Activated naive CD8-positive, alpha-beta T cell treated with anti-CD3 and anti-CD28 coated beads, Interleukin-2, amount 50 U/mL, for 24 hours (primary cell): ENCODE measurements at regions not wholly inside any gene's neighbourhood (a gene's known extent, or its start where the extent isn't known, plus 50 kb on each side); places are given as distances from the start of the nearest gene placed in this dataset.
A peak's percentile ranks its signal among the peaks of the same experiment; 100 is the strongest.
"Not testable (repeated sequence)": the region's sequence is repeated elsewhere in the genome, so short reads cannot be mapped to it uniquely, and the experiment has no call there.

Experiments
- ATAC-seq: fragments of 150-1000 bp; cut with Tn5 transposase; one replicate; pipeline ENCODE4 v1.10.0; 2021
- DNase-seq: peaks from one replicate; pipeline ENCODE4 v3.0.0; 2021
- H3K27ac Mint-ChIP-seq: one replicate; pipeline ENCODE4 v1.8.0; 2021; ENCODE audit warnings: mild to moderate bottlenecking, mixed read lengths
- H3K27me3 Mint-ChIP-seq: one replicate; pipeline ENCODE4 v1.8.0; 2021; ENCODE audit warnings: mixed read lengths
- H3K36me3 Mint-ChIP-seq: one replicate; pipeline ENCODE4 v1.8.0; 2021; ENCODE audit warnings: low read depth, mixed read lengths
- H3K4me1 Mint-ChIP-seq: one replicate; pipeline ENCODE4 v1.8.0; 2021; ENCODE audit warnings: mixed read lengths
- H3K4me3 Mint-ChIP-seq: one replicate; pipeline ENCODE4 v1.8.0; 2021; ENCODE audit warnings: mild to moderate bottlenecking, moderate library complexity, mixed read lengths
- H3K9me3 Mint-ChIP-seq: one replicate; pipeline ENCODE4 v1.8.0; 2021; ENCODE audit warnings: mixed read lengths

GRCh38 chr5:153212471-153212870 lies 278.0 kb upstream of the GRIA1 start:
- peaks cover 22% of the 10 kb centered on the region for H3K9me3 Mint-ChIP-seq
- no peak for ATAC-seq
- H3K27ac Mint-ChIP-seq = no peak overlapping the region
- no peaks in the 10 kb centered on the region for H3K4me1 Mint-ChIP-seq
- DNase-seq = no peak
- H3K4me3 Mint-ChIP-seq = no peak overlapping the region
- no peaks in the 10 kb centered on the region for H3K27me3 Mint-ChIP-seq
- H3K36me3 Mint-ChIP-seq = no peaks in the 10 kb centered on the region

DNA sequence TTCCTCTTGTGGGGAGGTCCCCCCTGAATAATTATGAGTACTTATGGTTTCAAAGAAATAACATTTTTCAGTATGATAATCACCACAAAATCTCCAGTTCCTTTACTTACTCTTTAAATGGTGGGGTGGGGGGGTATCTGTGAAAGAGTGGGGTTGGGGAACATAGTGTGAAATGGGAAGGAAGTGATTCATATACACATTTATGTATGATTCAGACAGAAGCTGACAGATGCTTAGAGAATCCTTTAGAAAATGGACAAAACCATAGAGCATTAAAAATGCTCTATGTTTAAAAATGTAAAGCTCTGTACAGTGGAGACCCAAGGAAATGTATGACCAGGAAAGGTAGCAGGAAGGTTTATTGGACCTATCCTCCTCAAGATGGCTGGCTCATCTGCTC lies 267.5 kb upstream of the GRIA1 start:
- Mint-ChIP-seq H3K9me3 (peaks cover 24% of the 10 kb centered on the region), H3K4me1 (no peaks in the 10 kb centered on the region), H3K36me3 (no peaks in the 10 kb centered on the region), H3K27me3 (no peaks in the 10 kb centered on the region), H3K27ac (no peak overlapping the region), H3K4me3 (no peak overlapping the region)
- no peak for DNase-seq
- no peak for ATAC-seq

GRCh38 chr5:153223376-153223775 lies 267.1 kb upstream of the GRIA1 start:
- no peaks in the 10 kb centered on the region for H3K36me3 Mint-ChIP-seq
- H3K27ac Mint-ChIP-seq = no peak overlapping the region
- peaks cover 20% of the 10 kb centered on the region for H3K9me3 Mint-ChIP-seq
- no peak for ATAC-seq
- no peaks in the 10 kb centered on the region for H3K4me1 Mint-ChIP-seq
- H3K27me3 Mint-ChIP-seq = no peaks in the 10 kb centered on the region
- no peak for DNase-seq
- no peak overlapping the region for H3K4me3 Mint-ChIP-seq

GRCh38 chr5:153224651-153225050 lies 265.8 kb upstream of the GRIA1 start:
- Mint-ChIP-seq H3K27me3 (no peaks in the 10 kb centered on the region), H3K9me3 (peaks cover 22% of the 10 kb centered on the region), H3K4me3 (no peak overlapping the region), H3K4me1 (no peaks in the 10 kb centered on the region), H3K36me3 (no peaks in the 10 kb centered on the region), H3K27ac (no peak overlapping the region)
- ATAC-seq (no peak), DNase-seq (no peak)

DNA sequence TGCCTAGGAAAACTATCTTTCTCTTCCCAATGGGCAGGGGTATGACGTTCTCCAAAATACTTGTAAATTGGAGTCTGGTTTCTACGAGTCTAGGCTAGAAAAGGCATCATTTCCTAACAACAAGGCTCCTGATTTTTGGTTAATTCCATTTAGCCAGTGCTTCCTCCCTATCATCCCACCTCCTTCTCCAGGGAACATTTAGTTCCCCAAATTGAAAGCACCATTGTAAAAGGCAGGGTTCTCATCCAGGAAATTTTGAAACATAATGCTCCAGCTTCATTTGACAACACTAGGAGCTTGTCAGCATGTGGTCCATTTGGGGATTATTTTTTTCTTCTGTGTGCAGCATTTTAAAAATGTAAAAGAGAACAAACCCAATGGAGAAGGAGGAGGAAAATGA lies 256.5 kb upstream of the GRIA1 start:
- DNase-seq (no peak), ATAC-seq (no peak)
- Mint-ChIP-seq H3K27me3 (no peaks in the 10 kb centered on the region), H3K9me3 (peaks cover 17% of the 10 kb centered on the region), H3K27ac (no peak overlapping the region), H3K36me3 (no peaks in the 10 kb centered on the region), H3K4me1 (no peaks in the 10 kb centered on the region), H3K4me3 (no peak overlapping the region)

DNA sequence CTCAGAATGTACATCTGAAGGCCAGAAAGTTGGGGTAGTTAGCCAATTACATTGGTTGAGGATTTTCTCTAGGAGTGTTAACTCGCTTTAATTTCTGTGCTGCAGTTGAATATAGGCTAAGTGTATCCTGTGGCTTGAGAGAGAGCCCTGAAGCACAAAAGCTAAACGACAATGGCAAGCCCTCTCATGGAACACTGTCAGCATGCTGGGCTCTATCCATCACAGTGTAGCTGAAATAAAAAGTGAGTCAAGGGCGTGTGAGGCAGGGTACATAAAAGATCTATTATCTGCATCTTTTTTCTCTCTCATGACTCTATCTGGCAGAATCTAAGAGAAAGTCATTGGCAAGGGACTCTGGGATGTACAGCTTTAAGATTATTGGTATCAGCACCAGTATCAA lies 254.2 kb upstream of the GRIA1 start:
- H3K9me3 Mint-ChIP-seq = peaks cover 9% of the 10 kb centered on the region
- no peaks in the 10 kb centered on the region for H3K4me1 Mint-ChIP-seq
- H3K27me3 Mint-ChIP-seq = no peaks in the 10 kb centered on the region
- no peak for ATAC-seq
- H3K4me3 Mint-ChIP-seq = no peak overlapping the region
- H3K36me3 Mint-ChIP-seq = no peaks in the 10 kb centered on the region
- no peak overlapping the region for H3K27ac Mint-ChIP-seq
- no peak for DNase-seq

DNA sequence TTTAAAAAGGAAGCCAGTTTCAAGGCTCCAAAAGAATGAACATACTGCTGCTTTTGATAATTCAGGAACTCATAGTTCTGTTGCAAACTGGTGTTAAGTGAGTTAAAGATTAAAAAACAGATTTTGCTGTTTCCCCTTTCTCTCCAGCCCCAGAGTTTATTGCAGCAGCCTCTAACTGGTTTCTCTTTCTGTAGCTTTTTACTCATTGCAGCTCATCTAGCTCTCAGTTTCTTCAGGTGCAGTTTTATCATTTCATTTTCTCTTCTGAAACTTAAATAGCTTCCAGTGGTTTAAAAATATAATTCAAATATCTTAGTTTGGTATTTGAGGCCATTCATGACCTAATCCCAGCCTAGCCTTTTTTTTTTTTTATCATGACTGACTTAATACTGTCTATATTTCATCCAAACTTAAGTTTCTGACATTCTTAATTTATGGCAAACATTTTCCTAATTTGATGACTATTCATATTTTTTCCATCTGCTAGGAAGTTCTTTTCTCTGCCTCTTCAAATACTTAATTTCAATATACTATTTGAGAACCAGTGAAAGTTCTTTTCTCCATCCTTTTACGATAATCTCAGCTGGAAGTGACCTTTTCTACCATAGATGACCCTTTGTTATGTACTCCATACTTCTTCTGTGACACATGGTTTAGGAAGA lies 252.7 kb upstream of the GRIA1 start:
- Mint-ChIP-seq H3K9me3 (peaks cover 9% of the 10 kb centered on the region), H3K27me3 (no peaks in the 10 kb centered on the region), H3K4me3 (no peak overlapping the region), H3K36me3 (no peaks in the 10 kb centered on the region), H3K4me1 (no peaks in the 10 kb centered on the region), H3K27ac (no peak overlapping the region)
- ATAC-seq (no peak), DNase-seq (no peak)

DNA sequence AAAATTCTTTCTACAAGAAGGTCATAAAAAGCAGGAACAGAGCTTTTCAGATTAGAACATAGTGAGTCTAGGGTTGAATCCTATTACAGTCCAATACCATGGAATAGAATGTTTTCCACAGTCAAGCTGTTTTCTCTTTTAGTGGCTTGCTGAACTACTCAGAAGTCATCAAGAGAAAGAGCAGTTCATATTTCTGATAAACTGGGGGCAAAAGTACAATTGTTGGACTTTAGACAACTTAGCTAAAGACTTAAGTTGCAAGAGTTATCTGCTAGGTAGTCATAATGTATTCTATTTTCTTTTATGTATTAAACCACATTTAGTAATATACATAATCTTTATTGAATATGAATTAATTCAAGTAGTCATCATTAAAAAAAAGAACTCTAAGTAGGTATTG lies 233.1 kb upstream of the GRIA1 start:
- Mint-ChIP-seq H3K27me3 (no peaks in the 10 kb centered on the region), H3K36me3 (no peaks in the 10 kb centered on the region), H3K4me3 (no peak overlapping the region), H3K4me1 (no peaks in the 10 kb centered on the region), H3K9me3 (peaks cover 5% of the 10 kb centered on the region), H3K27ac (no peak overlapping the region)
- DNase-seq (no peak), ATAC-seq (no peak)

DNA sequence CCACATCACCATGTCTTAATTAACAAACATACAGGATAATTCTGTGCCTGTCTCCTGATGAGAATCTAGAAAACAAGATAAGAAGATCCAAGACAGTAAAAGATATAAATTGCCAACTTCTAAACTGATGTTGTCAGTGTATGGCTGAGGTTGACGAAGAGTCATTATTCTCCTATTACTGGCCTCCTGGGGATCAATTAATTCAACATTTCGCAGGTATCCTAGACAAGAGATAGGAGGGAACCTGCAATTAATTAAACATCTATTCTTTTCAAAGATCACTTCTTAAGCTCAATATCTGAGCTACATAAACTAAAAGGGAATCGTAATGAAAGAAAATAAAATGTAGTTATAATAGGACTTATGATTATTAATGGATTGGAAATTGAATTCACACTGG lies 232.0 kb upstream of the GRIA1 start:
- Mint-ChIP-seq H3K4me3 (no peak overlapping the region), H3K27me3 (no peaks in the 10 kb centered on the region)
- no peak for DNase-seq

GRCh38 chr5:153267506-153267905 lies 223.0 kb upstream of the GRIA1 start:
- Mint-ChIP-seq H3K27ac (no peak overlapping the region), H3K4me3 (no peak overlapping the region), H3K9me3 (no peaks in the 10 kb centered on the region), H3K4me1 (no peaks in the 10 kb centered on the region), H3K27me3 (no peaks in the 10 kb centered on the region), H3K36me3 (no peaks in the 10 kb centered on the region)
- DNase-seq = no peak
- ATAC-seq = no peak

More for the DNA sequence above, 232.0 kb upstream of the GRIA1 start:
- Mint-ChIP-seq H3K4me1 (no peaks in the 10 kb centered on the region), H3K27ac (no peak overlapping the region), H3K9me3 (peaks cover under 1% of the 10 kb centered on the region), H3K36me3 (no peaks in the 10 kb centered on the region)
- ATAC-seq = no peak

- H3K4me1 Mint-ChIP-seq = no peaks in the 10 kb centered on the region
- no peak overlapping the region for H3K4me3 Mint-ChIP-seq
- ATAC-seq (no peak), DNase-seq (no peak)
- H3K27me3 Mint-ChIP-seq = no peaks in the 10 kb centered on the region
- H3K36me3 Mint-ChIP-seq = no peaks in the 10 kb centered on the region
- H3K27ac Mint-ChIP-seq = no peak overlapping the region
- H3K9me3 Mint-ChIP-seq = peaks cover 6% of the 10 kb centered on the region
Measured at GRCh38 chr5:153275695-153276094, 214.8 kb upstream of the GRIA1 start.

DNA sequence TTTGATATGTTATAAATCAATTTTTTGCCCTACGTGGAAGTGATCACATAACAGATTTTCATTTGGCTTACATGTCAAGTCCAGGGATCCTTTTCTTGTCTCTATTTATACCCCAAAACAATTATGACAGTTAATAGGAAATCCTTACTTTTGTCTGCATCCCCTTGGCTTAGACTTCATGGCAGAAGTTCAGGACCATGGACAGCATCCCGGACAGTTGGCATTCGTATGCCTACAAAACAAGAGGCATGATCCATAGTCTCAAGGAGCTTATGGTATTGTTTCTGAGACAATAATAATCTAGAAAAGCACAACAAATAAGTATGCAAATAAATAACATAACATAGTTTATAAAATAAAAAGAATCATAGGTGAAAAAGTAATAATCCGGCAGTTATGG lies 214.3 kb upstream of the GRIA1 start:
- Mint-ChIP-seq H3K4me3 (no peak overlapping the region), H3K4me1 (no peaks in the 10 kb centered on the region), H3K9me3 (peaks cover 6% of the 10 kb centered on the region), H3K36me3 (no peaks in the 10 kb centered on the region), H3K27me3 (no peaks in the 10 kb centered on the region), H3K27ac (no peak overlapping the region)
- DNase-seq (peak; percentile 5), ATAC-seq (no peak)

DNA sequence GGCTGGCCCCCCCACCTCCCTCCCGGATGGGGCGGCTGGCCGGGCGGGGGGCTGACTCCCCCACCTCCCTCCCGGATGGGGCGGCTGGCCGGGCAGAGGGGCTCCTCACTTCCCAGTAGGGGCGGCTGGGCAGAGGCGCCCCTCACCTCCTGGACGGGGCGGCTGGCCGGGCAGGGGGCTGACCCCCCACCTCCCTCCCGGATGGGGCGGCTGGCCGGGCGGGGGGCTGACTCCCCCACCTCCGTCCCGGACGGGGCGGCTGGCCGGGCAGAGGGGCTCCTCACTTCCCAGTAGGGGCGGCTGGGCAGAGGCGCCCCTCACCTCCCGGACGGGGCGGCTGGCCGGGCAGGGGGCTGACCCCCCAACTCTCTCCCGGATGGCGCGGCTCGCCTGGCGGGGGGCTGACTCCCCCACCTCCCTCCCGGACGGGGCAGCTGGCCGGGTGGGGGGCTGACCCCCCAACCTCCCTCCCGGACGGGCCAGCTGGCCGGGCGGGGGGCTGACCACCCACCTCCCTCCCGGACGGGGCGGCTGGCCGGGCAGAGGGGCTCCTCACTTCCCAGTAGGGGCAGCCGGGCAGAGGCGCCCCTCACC lies 194.1 kb upstream of the GRIA1 start:
- not testable (repeated sequence) for H3K27ac Mint-ChIP-seq, DNase-seq, ATAC-seq, H3K27me3 Mint-ChIP-seq, H3K9me3 Mint-ChIP-seq, H3K4me3 Mint-ChIP-seq, H3K4me1 Mint-ChIP-seq, H3K36me3 Mint-ChIP-seq

GRCh38 chr5:153299891-153300290 lies 190.6 kb upstream of the GRIA1 start:
- Mint-ChIP-seq H3K4me3 (no peak overlapping the region), H3K36me3 (peaks cover 2% of the 10 kb centered on the region), H3K9me3 (no peaks in the 10 kb centered on the region), H3K4me1 (no peaks in the 10 kb centered on the region), H3K27me3 (no peaks in the 10 kb centered on the region), H3K27ac (no peak overlapping the region)
- DNase-seq (no peak), ATAC-seq (no peak)

DNA sequence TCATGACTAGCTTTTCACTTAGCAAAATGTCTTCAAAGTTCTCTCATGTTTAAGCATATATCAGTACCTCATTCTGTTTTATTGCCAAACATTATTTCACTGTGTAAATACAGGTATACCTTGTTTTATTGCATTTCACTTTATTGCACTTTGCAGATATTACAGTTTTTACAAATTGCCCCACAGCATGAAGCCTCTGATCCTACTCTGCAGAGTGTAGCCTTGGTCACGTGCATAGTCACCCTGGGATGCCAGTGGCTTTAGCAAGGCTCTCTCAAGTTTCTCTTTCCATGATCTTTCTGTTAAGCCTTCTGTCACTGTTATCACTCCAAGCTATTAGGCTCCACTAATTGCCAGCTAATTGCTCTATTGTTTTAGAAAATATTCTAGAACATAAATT lies 182.2 kb upstream of the GRIA1 start:
- no peak overlapping the region for H3K27ac Mint-ChIP-seq
- DNase-seq = no peak
- no peak overlapping the region for H3K4me3 Mint-ChIP-seq

DNA sequence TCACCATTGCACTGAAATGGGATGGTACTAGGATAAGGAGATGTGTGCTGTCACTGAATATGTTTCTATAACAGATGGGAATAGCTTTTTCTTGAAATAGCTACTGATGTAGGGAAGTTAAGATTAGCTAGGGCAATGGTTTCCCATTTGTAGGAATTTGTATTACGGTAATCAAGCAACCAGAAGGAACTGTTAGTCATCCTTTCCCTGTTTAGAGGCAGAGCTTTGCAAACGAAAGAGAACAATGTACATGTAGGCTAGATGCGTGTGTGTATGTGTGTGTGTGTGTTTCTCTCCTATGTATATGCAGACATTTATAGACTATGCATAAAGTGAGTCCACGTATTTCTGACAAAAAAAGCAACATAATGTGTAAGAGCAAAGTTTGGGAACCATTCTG lies 171.9 kb upstream of the GRIA1 start:
- DNase-seq = no peak
- no peak for ATAC-seq
- H3K27ac Mint-ChIP-seq = no peak overlapping the region

More for the DNA sequence above, 182.2 kb upstream of the GRIA1 start:
- no peak for ATAC-seq
- Mint-ChIP-seq H3K27me3 (no peaks in the 10 kb centered on the region), H3K4me1 (no peaks in the 10 kb centered on the region), H3K9me3 (peaks cover 12% of the 10 kb centered on the region), H3K36me3 (no peaks in the 10 kb centered on the region)

More for the DNA sequence above, 171.9 kb upstream of the GRIA1 start:
- no peaks in the 10 kb centered on the region for H3K36me3 Mint-ChIP-seq
- no peaks in the 10 kb centered on the region for H3K4me1 Mint-ChIP-seq
- H3K27me3 Mint-ChIP-seq = no peaks in the 10 kb centered on the region
- no peak overlapping the region for H3K4me3 Mint-ChIP-seq
- H3K9me3 Mint-ChIP-seq = peaks cover 4% of the 10 kb centered on the region
